ENCODE measurements at regions not wholly inside any gene's neighbourhood (a gene's known extent, or its start where the extent isn't known, plus 50 kb on each side); places are given as distances from the start of the nearest gene placed in this dataset.

DNA sequence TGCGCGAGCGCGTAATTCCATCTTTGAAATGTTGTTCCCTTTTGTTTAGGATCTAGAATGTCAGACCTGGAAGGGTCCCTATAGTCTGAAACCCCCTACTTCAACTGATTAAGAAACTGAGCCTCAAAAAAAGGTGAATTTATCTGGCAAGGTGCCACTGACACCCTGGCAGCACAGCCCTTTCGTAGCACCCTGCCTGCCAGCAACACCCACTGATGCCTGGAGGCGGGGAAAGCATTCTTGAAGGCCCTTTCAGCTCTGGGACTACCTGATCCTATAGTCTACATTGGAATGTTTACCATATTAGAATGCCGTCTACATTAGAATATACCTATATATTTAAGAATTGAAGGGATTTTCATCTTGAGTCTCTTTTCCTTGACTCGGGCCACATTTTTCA is 542.3 kb downstream of the BUD13 start:
- no peak for TF ChIP-seq YY1 (IDR thresholded peaks at IDR 0.05; ENCODE audit: low read depth)
- TF ChIP-seq USF1 (IDR thresholded peaks at IDR 0.05): no peak
- TF ChIP-seq NFIC (IDR thresholded peaks at IDR 0.05): no peak
- no peak for TF ChIP-seq REST (IDR thresholded peaks at IDR 0.05; ENCODE audit: low read depth)

DNA sequence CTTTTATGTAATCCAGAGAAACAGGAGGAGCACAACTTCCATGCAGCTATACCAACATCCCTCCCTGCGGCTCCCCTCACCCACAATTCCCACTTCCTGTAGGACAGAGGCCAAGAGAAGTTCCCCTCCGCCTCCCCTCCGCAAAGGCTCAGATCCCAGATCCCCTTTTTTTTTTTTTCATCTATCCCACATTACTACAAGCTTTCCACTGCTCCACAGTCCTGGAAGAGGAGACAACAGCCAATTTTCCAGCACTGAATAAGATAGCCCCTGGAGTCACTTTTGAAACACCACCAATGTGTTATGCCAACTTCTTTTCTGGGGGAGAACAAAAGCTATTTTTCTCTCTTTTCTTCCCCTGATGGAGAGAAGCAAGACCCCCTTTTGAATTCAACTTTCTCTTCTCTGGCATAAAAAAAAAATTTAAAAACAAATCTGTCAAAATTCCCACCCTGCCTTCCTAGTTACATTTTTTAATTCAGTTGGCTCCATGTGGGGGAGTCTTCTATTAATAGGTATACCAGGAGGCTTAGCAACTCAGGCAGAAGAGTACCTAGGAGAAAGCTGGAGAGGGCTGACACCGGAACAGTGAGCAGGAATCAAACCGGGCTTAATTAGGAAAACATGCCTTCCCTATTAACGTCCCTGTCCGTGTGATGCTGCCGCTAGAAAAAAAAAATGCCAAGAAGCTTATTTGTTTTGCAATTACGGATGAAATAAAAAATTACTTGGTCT is 543.4 kb downstream of the BUD13 start:
- TF ChIP-seq TCF12 (IDR thresholded peaks at IDR 0.05; ENCODE audit: low read depth): no peak
- TF ChIP-seq YY1 (IDR thresholded peaks at IDR 0.05; ENCODE audit: low read depth): no peak
- no peak for TF ChIP-seq EP300 (IDR thresholded peaks at IDR 0.05; ENCODE audit: borderline replicate concordance)
- TF ChIP-seq EGR1 (IDR thresholded peaks at IDR 0.05): no peak
- TF ChIP-seq CEBPB (IDR thresholded peaks at IDR 0.05): no peak
- TF ChIP-seq, protein P1, sequence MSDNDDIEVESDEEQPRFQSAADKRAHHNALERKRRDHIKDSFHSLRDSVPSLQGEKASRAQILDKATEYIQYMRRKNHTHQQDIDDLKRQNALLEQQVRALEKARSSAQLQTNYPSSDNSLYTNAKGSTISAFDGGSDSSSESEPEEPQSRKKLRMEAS (IDR thresholded peaks at IDR 0.05): no peak
- TF ChIP-seq ZBTB7A (IDR thresholded peaks at IDR 0.05; ENCODE audit: low read depth): no peak
- no peak for TF ChIP-seq REST (IDR thresholded peaks at IDR 0.05; ENCODE audit: low read depth)
- TF ChIP-seq USF1 (IDR thresholded peaks at IDR 0.05): no peak
- TF ChIP-seq TEAD4 (IDR thresholded peaks at IDR 0.05): no peak
- TF ChIP-seq CREB1 (IDR thresholded peaks at IDR 0.05; ENCODE audit: low read depth): no peak

- no peak for TF ChIP-seq EGR1 (IDR thresholded peaks at IDR 0.05)
- TF ChIP-seq USF1 (IDR thresholded peaks at IDR 0.05): no peak
- no peak for TF ChIP-seq CEBPB (IDR thresholded peaks at IDR 0.05)
- TF ChIP-seq NFIC (IDR thresholded peaks at IDR 0.05): no peak
- TF ChIP-seq TCF12 (IDR thresholded peaks at IDR 0.05; ENCODE audit: low read depth): no peak
- no peak for TF ChIP-seq RAD21 (IDR thresholded peaks at IDR 0.05; ENCODE audit: low read depth)
- TF ChIP-seq, protein P1 (IDR thresholded peaks at IDR 0.05): no peak
- TF ChIP-seq TEAD4 (IDR thresholded peaks at IDR 0.05): no peak
- TF ChIP-seq ZBTB7A (IDR thresholded peaks at IDR 0.05; ENCODE audit: low read depth): no peak
- TF ChIP-seq FOXM1 (IDR thresholded peaks at IDR 0.05; ENCODE audit: borderline replicate concordance, low read depth): no peak
- no peak for TF ChIP-seq TAF1 (IDR thresholded peaks at IDR 0.05; ENCODE audit: low read depth)
Measured at GRCh38 chr11:116226731-116227130, 546.1 kb downstream of the BUD13 start.

GRCh38 chr11:116225784-116226585 is 546.8 kb downstream of the BUD13 start:
- TF ChIP-seq TCF12 (IDR thresholded peaks at IDR 0.05; ENCODE audit: low read depth) (no peak), USF1 (IDR thresholded peaks at IDR 0.05) (no peak), TAF1 (IDR thresholded peaks at IDR 0.05; ENCODE audit: low read depth) (no peak), CEBPB (IDR thresholded peaks at IDR 0.05) (no peak), EGR1 (IDR thresholded peaks at IDR 0.05) (no peak), ZBTB7A (IDR thresholded peaks at IDR 0.05; ENCODE audit: low read depth) (no peak), REST (IDR thresholded peaks at IDR 0.05; ENCODE audit: low read depth) (no peak), FOXM1 (IDR thresholded peaks at IDR 0.05; ENCODE audit: borderline replicate concordance, low read depth) (no peak), TEAD4 (IDR thresholded peaks at IDR 0.05) (no peak), YY1 (IDR thresholded peaks at IDR 0.05; ENCODE audit: low read depth) (no peak), EP300 (IDR thresholded peaks at IDR 0.05; ENCODE audit: borderline replicate concordance) (no peak)

Measured in Ishikawa (cell line).